Uterus (tissue), 3 donors: ENCODE measurements at regions not wholly inside any gene's neighbourhood (a gene's known extent, or its start where the extent isn't known, plus 50 kb on each side); places are given as distances from the start of the nearest gene placed in this dataset.

Source experiments
- DNase-seq, 2 donors: peaks; one replicate each; pipeline ENCODE4 v3.0.0-alpha.2; 2019 to 2020
- H3K27ac ChIP-seq, 2 donors: fragments of 200-600 bp; sonication (generic); 1 replicate in 1 of 2; 2 replicates in 1 of 2; pipeline ENCODE4 v1.5.1; 2016 to 2018
- H3K27me3 ChIP-seq, 2 donors: fragments of 200-600 bp; sonication (generic); one replicate each; pipeline ENCODE4 v1.5.1; 2018 to 2019; ENCODE audit warnings: control low read depth in 1 of 2
- H3K36me3 ChIP-seq, 2 donors: fragments of 200-600 bp; sonication (generic); one replicate each; pipeline ENCODE4 v1.5.1; 2019; ENCODE audit warnings: control low read depth in 1 of 2
- H3K4me1 ChIP-seq, 2 donors: fragments of 200-600 bp; sonication (generic); one replicate each; pipeline ENCODE4 v1.5.1; 2018 to 2019; ENCODE audit warnings: control low read depth in 1 of 2
- H3K4me3 ChIP-seq, 2 donors: fragments of 200-600 bp; sonication (generic); 1 replicate in 1 of 2; 2 replicates in 1 of 2; pipeline ENCODE4 v1.5.1; 2018 to 2019; ENCODE audit warnings: mild to moderate bottlenecking in 1 of 2
- H3K9me3 ChIP-seq, 2 donors: fragments of 200-600 bp; sonication (generic); one replicate each; pipeline ENCODE4 v1.5.1; 2019; ENCODE audit warnings: control low read depth in 1 of 2
- CTCF ChIP-seq, 4 experiments: fragments of 200-600 bp in 2 of 4; fragments of 450-650 bp in 2 of 4; sonication (generic) in 2 of 4; IDR thresholded peaks; one replicate each; pipeline ENCODE4 v1.5.1; 2016 to 2019; ENCODE audit warnings: antibody characterized with exemption in 4 of 4, mild to moderate bottlenecking in 2 of 4, moderate library complexity in 1 of 4
- POLR2A ChIP-seq, 2 donors: fragments of 450-650 bp; IDR thresholded peaks; one replicate each; pipeline ENCODE4 v1.6.1; 2016; ENCODE audit warnings: antibody characterized with exemption in 2 of 2, mild to moderate bottlenecking in 1 of 2, moderate library complexity in 1 of 2
- intact Hi-C: fragments of 100-400 bp; cut with DNase I; formaldehyde crosslinking; loops from one replicate; pipeline ENCODE4 v1.15.1; 2023; ENCODE audit warnings: low total_unique reads
- donor health status: DM: yes; HTN: yes; CAD: no.

- H3K9me3 ChIP-seq: no peaks in the 10 kb centered on the region
- H3K36me3 ChIP-seq: no peaks in the 10 kb centered on the region
- intact Hi-C loops: no loop called here
- DNase-seq: no peak
- TF ChIP-seq CTCF (IDR thresholded peaks at IDR 0.05) (no peak), POLR2A (IDR thresholded peaks at IDR 0.05) (no peak)
- no peaks in the 10 kb centered on the region for H3K4me1 ChIP-seq
- no peak overlapping the region for H3K4me3 ChIP-seq
- no peaks in the 10 kb centered on the region for H3K27me3 ChIP-seq
- no peak overlapping the region for H3K27ac ChIP-seq
Measured at GRCh38 chr18:57982372-57983021, 61.5 kb upstream of the NEDD4L start.

- Histone ChIP-seq H3K27me3 (no peaks in the 10 kb centered on the region), H3K9me3 (no peaks in the 10 kb centered on the region), H3K4me1 (no peaks in the 10 kb centered on the region), H3K36me3 (no peaks in the 10 kb centered on the region), H3K4me3 (no peak overlapping the region), H3K27ac (no peak overlapping the region)
- DNase-seq: no peak
- TF ChIP-seq CTCF (IDR thresholded peaks at IDR 0.05): no peak
- TF ChIP-seq POLR2A (IDR thresholded peaks at IDR 0.05): no peak
- intact Hi-C loops: no loop called here
Measured at GRCh38 chr18:57981308-57982028, 62.6 kb upstream of the NEDD4L start.

DNA sequence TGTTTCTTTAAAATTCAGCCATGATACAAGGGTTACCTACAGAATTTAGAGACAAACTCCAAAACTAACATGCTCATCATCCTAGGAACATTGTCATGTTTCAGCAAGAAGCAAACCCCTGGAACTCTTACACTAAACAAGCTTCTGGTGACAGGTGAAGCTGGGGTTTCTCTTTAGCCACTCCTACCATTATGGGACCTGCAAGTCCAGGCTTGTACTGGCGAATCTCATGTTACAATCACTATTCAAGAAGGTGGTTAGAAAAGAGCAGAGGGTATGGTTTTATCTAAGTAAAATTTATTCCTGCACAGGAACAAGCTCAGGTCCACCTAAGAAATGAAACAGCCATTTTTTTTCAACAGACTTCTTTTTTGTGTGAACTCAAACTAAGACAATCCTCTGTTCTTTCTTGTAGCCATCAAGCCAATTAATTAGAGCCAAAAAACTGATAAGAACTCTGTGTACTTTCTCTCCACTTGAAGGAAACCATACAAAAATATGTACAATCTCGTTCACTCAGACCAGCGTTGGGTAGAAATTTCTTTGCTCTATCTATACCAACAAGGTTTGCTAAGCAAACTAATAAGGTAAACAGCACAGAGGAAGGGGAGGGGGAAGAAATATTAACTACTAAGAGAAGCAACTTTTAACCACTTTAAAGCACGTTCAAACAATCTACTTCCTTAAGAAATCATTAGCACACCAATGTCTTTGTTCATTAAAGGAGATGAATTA, 63.3 kb upstream of the NEDD4L start:
- Histone ChIP-seq H3K36me3 (no peaks in the 10 kb centered on the region), H3K4me1 (no peaks in the 10 kb centered on the region), H3K4me3 (no peak overlapping the region), H3K27me3 (no peaks in the 10 kb centered on the region), H3K9me3 (no peaks in the 10 kb centered on the region), H3K27ac (no peak overlapping the region)
- no peak for DNase-seq
- no peak for TF ChIP-seq CTCF (IDR thresholded peaks at IDR 0.05)
- no peak for TF ChIP-seq POLR2A (IDR thresholded peaks at IDR 0.05)
- intact Hi-C loops: no loop called here

GRCh38 chr18:57976230-57976773, 67.7 kb upstream of the NEDD4L start:
- H3K27me3 ChIP-seq: no peaks in the 10 kb centered on the region
- TF ChIP-seq CTCF (IDR thresholded peaks at IDR 0.05): no peak
- no peak for TF ChIP-seq POLR2A (IDR thresholded peaks at IDR 0.05)
- H3K27ac ChIP-seq: no peak overlapping the region
- no peaks in the 10 kb centered on the region for H3K9me3 ChIP-seq
- H3K4me3 ChIP-seq: no peak overlapping the region
- DNase-seq: no peak
- intact Hi-C loops: no loop called here
- H3K36me3 ChIP-seq: no peaks in the 10 kb centered on the region
- H3K4me1 ChIP-seq: no peaks in the 10 kb centered on the region

GRCh38 chr18:57975805-57976204, 68.2 kb upstream of the NEDD4L start:
- Histone ChIP-seq H3K27me3 (no peaks in the 10 kb centered on the region), H3K4me1 (no peaks in the 10 kb centered on the region), H3K9me3 (no peaks in the 10 kb centered on the region), H3K36me3 (no peaks in the 10 kb centered on the region), H3K27ac (no peak overlapping the region), H3K4me3 (no peak overlapping the region)
- intact Hi-C loops: no loop called here
- TF ChIP-seq POLR2A (IDR thresholded peaks at IDR 0.05) (no peak), CTCF (IDR thresholded peaks at IDR 0.05) (no peak)
- no peak for DNase-seq
